Left ventricle myocardium inferior (tissue), 1 donor: ENCODE measurements at regions not wholly inside any gene's neighbourhood (a gene's known extent, or its start where the extent isn't known, plus 50 kb on each side); places are given as distances from the start of the nearest gene placed in this dataset.

Experiments
- DNase-seq: peaks from one replicate; pipeline ENCODE4 v3.0.0-alpha.2; 2020
- H3K27ac ChIP-seq: fragments of 200-600 bp; replicated peaks from 2 replicates; pipeline ENCODE4 v1.8.0; 2021
- H3K27me3 ChIP-seq: fragments of 200-600 bp; 2 replicates; pipeline ENCODE4 v1.8.0; 2021; ENCODE audit warnings: low read depth
- H3K36me3 ChIP-seq: fragments of 200-600 bp; 2 replicates; pipeline ENCODE4 v1.8.0; 2021
- H3K4me1 ChIP-seq: fragments of 200-600 bp; 2 replicates; pipeline ENCODE4 v1.8.0; 2021
- H3K4me3 ChIP-seq: fragments of 200-600 bp; 2 replicates; pipeline ENCODE4 v1.8.0; 2021; ENCODE audit warnings: mild to moderate bottlenecking, moderate library complexity
- H3K9me3 ChIP-seq: fragments of 200-600 bp; replicated peaks from 2 replicates; pipeline ENCODE4 v1.8.0; 2021
- CTCF ChIP-seq: fragments of 200-600 bp; IDR thresholded peaks from 2 replicates; pipeline ENCODE4 v1.8.0; 2021; ENCODE audit warnings: antibody characterized with exemption, mild to moderate bottlenecking, borderline replicate concordance
- intact Hi-C: fragments of 100-400 bp; cut with micrococcal nuclease; formaldehyde crosslinking; loops from one replicate; pipeline ENCODE4 v1.11.0; 2022
- donor health status: DM: no; HTN: yes; CAD: no; lungs with severe emphysema.

DNA sequence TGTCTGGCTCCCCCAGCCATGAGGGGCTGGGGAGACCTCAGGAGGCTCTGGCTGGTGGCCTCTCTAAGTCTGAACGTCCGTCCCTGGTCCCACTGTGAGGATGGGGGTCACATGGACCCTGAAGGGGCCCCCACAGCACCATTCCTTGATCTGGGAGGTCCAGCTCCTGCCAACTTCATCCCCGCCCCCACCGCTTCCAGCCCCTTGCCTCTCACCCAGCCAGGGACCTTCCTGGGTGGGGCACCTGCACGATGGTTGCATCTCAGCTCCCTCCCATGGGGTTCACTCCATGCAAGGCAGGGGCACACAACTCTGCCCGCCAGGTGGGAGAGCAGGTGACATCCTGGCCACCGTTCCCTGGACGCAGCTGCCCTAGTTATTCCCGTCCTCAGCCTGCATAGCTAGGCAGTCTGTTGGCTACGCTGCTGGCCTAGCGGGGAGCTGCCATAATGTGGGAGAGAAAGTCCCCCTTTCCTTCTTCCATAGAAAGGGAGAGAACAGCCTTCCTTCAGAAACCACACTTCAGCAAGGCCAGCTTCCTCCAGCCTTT, 217.9 kb upstream of the RPL38 start:
- Histone ChIP-seq H3K4me1 (no peaks in the 10 kb centered on the region), H3K36me3 (no peaks in the 10 kb centered on the region), H3K9me3 (no peaks in the 10 kb centered on the region), H3K27me3 (peaks cover 95% of the 10 kb centered on the region), H3K27ac (no peak overlapping the region), H3K4me3 (no peak overlapping the region)
- no peak for DNase-seq
- no peak for TF ChIP-seq CTCF
- intact Hi-C loops = no loop called here

DNA sequence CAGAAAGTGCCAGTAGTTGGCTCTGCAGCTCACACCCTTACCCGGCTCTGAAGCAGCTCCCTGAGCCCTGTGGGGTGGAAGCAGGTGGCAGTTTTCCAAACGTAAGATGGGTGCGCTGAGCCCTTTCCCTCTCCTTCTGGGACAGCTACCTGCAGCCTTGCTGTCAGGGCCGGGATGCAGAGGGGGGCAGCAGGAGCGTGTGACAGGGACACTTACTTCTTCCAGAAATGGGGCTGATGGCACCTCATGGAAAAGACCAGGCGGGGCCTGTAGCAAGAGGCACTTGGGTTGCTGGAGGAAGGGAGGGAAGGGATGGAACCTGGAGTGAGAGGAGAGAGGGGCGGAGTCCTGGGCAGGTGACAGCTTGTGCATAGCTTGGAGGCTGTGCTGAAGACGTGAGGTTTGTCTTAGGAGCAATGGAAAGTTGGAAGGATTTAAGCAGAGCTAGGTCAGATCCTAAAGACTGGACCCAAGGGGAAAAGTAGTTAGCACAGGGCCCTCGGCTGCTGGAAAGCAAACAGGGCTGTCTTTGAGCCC, 216.8 kb upstream of the RPL38 start:
- peaks cover 98% of the 10 kb centered on the region for H3K27me3 ChIP-seq
- no peak overlapping the region for H3K4me3 ChIP-seq
- intact Hi-C loops = no loop called here
- no peak for TF ChIP-seq CTCF
- H3K27ac ChIP-seq = no peak overlapping the region
- H3K36me3 ChIP-seq = no peaks in the 10 kb centered on the region
- H3K4me1 ChIP-seq = no peaks in the 10 kb centered on the region
- H3K9me3 ChIP-seq = no peaks in the 10 kb centered on the region
- DNase-seq = no peak

- Histone ChIP-seq H3K27me3 (peaks cover 98% of the 10 kb centered on the region), H3K4me1 (no peaks in the 10 kb centered on the region), H3K9me3 (no peaks in the 10 kb centered on the region), H3K4me3 (no peak overlapping the region), H3K27ac (no peak overlapping the region), H3K36me3 (no peaks in the 10 kb centered on the region)
- DNase-seq = no peak
- intact Hi-C loops = no loop called here
- TF ChIP-seq CTCF = no peak
Measured at GRCh38 chr17:73987395-73987794, 216.1 kb upstream of the RPL38 start.

DNA sequence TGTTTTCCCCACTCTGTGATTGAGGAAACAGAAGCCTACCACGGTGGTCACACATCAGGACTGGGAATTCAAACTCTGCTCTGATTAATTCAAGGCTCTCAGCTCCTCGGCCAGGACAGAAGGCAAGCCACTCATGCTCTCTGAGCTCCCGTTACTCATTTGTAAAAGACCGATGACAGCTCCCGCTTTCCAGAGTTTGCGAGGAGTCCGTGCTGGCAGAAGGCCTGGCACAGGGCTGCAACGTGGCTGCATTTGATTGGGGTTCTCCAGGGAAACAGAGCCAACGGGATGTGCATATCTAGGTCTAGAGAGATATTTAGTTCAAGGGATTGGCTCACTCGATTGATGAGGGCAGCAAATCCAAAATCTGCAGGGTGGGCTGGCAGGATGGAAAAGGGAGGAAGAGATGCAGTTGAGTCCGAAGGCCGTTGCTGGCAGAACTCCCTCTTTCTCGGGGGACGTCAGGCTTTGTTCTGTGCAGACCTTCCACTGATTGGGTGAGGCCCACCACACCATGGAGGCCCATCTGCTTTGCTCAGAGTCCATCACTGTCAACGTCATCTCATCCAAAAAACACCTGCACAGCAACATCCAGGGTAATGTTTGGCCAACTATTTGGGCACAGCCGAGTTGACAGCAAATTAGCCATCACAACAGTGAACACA, 215.5 kb upstream of the RPL38 start:
- Histone ChIP-seq H3K27ac (no peak overlapping the region), H3K36me3 (no peaks in the 10 kb centered on the region), H3K9me3 (no peaks in the 10 kb centered on the region), H3K27me3 (peaks cover 98% of the 10 kb centered on the region), H3K4me1 (no peaks in the 10 kb centered on the region), H3K4me3 (no peak overlapping the region)
- DNase-seq = no peak
- TF ChIP-seq CTCF = no peak
- intact Hi-C loops = no loop called here

DNA sequence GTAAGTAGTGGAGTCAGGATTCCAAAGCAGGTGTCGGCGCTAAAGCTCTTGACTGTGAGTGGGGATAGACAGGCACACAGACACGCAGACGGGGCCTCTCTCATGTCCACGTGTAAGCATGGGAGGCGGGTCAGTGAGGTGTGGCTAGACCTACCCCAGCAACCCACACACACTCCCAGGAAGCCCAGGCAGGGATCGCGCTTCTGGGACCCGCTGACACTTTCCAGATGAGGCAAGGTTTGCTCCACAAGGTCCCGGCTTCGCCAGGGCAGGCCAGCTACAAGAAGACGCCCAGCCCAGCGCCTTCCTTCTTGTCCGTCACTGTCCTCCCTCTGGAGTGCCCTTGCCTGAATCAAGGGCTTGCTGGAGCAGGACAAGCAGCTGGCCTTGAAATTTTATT, 213.8 kb upstream of the RPL38 start:
- no peak for TF ChIP-seq CTCF
- no peaks in the 10 kb centered on the region for H3K9me3 ChIP-seq
- H3K36me3 ChIP-seq = no peaks in the 10 kb centered on the region
- peaks cover 98% of the 10 kb centered on the region for H3K27me3 ChIP-seq
- intact Hi-C loops = no loop called here
- DNase-seq = no peak
- H3K27ac ChIP-seq = no peak overlapping the region
- H3K4me1 ChIP-seq = no peaks in the 10 kb centered on the region
- H3K4me3 ChIP-seq = no peak overlapping the region
